Spleen (tissue), 11 donors: ENCODE measurements at regions not wholly inside any gene's neighbourhood (a gene's known extent, or its start where the extent isn't known, plus 50 kb on each side); places are given as distances from the start of the nearest gene placed in this dataset.

Experiments used
- DNase-seq: peaks from one replicate; pipeline ENCODE4 v3.0.0-alpha.2; 2020
- H3K27ac ChIP-seq, 8 donors: fragments of 200-600 bp; sonication (generic) in 7 of 8; 1 replicate in 4 of 8; 2 replicates in 4 of 8; pipeline versions ENCODE4 v1.5.0 to v1.8.0; 2016 to 2021; ENCODE audit warnings: inconsistent platforms in 4 of 8, mild to moderate bottlenecking in 4 of 8, moderate library complexity in 1 of 8
- H3K27me3 ChIP-seq, 7 donors: fragments of 200-600 bp; sonication (generic) in 6 of 7; replicated peaks in 1 of 7; 1 replicate in 4 of 7; 2 replicates in 3 of 7; pipeline versions ENCODE4 v1.5.0 to v1.8.0; 2016 to 2021; ENCODE audit warnings: inconsistent platforms in 3 of 7, mild to moderate bottlenecking in 1 of 7
- H3K36me3 ChIP-seq, 6 donors: fragments of 200-600 bp; sonication (generic) in 5 of 6; 1 replicate in 4 of 6; 2 replicates in 2 of 6; pipeline versions ENCODE4 v1.5.0 to v1.8.0; 2016 to 2021; ENCODE audit warnings: inconsistent platforms in 2 of 6
- H3K4me1 ChIP-seq, 6 donors: fragments of 200-600 bp; sonication (generic) in 5 of 6; 1 replicate in 3 of 6; 2 replicates in 3 of 6; pipeline versions ENCODE4 v1.5.0 to v1.8.0; 2016 to 2021; ENCODE audit warnings: inconsistent platforms in 3 of 6
- H3K4me3 ChIP-seq, 8 donors: fragments of 200-600 bp; sonication (generic) in 7 of 8; 1 replicate in 4 of 8; 2 replicates in 4 of 8; pipeline versions ENCODE4 v1.5.0 to v1.8.0; 2016 to 2021; ENCODE audit warnings: inconsistent platforms in 4 of 8, mild to moderate bottlenecking in 4 of 8, moderate library complexity in 2 of 8
- H3K9me3 ChIP-seq, 8 donors: fragments of 200-600 bp; sonication (generic) in 7 of 8; 1 replicate in 4 of 8; 2 replicates in 4 of 8; pipeline versions ENCODE4 v1.5.0 to v1.8.0; 2016 to 2021; ENCODE audit warnings: inconsistent platforms in 4 of 8
- CTCF ChIP-seq, 11 experiments: fragments of 200-600 bp in 7 of 11; fragments of 450-650 bp in 4 of 11; sonication (generic) in 4 of 11; IDR thresholded peaks in 8 of 11; conservative IDR thresholded peaks in 3 of 11; 1 replicate in 7 of 11; 2 replicates in 4 of 11; pipeline versions ENCODE4 v1.4.0 to v1.8.0; 2016 to 2021; ENCODE audit warnings: antibody characterized with exemption in 11 of 11, inconsistent platforms in 4 of 11, mild to moderate bottlenecking in 1 of 11
- POLR2A ChIP-seq, 3 donors: fragments of 450-650 bp; IDR thresholded peaks; one replicate each; pipeline ENCODE4 v1.5.1; 2017; ENCODE audit warnings: antibody characterized with exemption in 3 of 3, mild to moderate bottlenecking in 1 of 3
- POLR2AphosphoS5 ChIP-seq, 3 donors: sonication (generic); formaldehyde crosslinking; IDR thresholded peaks; one replicate each; pipeline ENCODE4 v1.5.1; 2017; ENCODE audit warnings: antibody characterized with exemption in 3 of 3
- WGBS, 5 donors: extraction: QIAGEN DNeasy Blood & Tissue Kit in 3 of 5; methylation state at CpG; one replicate each; pipeline versions ENCODE4 v1.1.5 to v1.1.7; 2013 to 2018; 5-methylcytosine and 5-hydroxymethylcytosine counted together
- intact Hi-C: fragments of 100-400 bp; cut with DNase I; formaldehyde crosslinking; loops from one replicate; pipeline ENCODE4 v1.15.0; 2023; ENCODE audit warnings: low total_unique reads
- donor health status: healthy with polysubstance abuse.
- donor health status: DM: no; HTN: no; CAD: no; lungs with moderate emphysema.
- donor health status: DM: no; HTN: no; CAD: no.
- donor health status: Bipolar disorder and iron deficiency.
- donor health status: healthy.
- donor health status: DM: no; HTN: no; CAD: no.
- donor health status: DM: yes; HTN: yes; CAD: no.

- Histone ChIP-seq H3K27ac (no peak overlapping the region), H3K9me3 (peaks cover 0 to 4% (median 0%) of the 10 kb centered on the region in 8 donors), H3K36me3 (no peaks in the 10 kb centered on the region), H3K4me3 (no peak overlapping the region), H3K4me1 (no peaks in the 10 kb centered on the region), H3K27me3 (no peaks in the 10 kb centered on the region)
- TF ChIP-seq CTCF (IDR thresholded peaks at IDR 0.05 in 8 of 11, conservative IDR thresholded peaks at IDR 0.05 in 3 of 11) (no peak), POLR2A (IDR thresholded peaks at IDR 0.05) (no peak), POLR2AphosphoS5 (IDR thresholded peaks at IDR 0.05) (no peak)
- intact Hi-C loops: no loop called here
- 52 to 75% (median 71%) methylated on average over 1 of the region's 1 CpG for WGBS, 5 donors
- DNase-seq: no peak
Observed at GRCh38 chr7:81415181-81415580, 354.7 kb downstream of the HGF start.

- intact Hi-C loops: no loop called here
- DNase-seq: no peak
- no peak for TF ChIP-seq POLR2AphosphoS5 (IDR thresholded peaks at IDR 0.05)
- TF ChIP-seq POLR2A (IDR thresholded peaks at IDR 0.05): no peak
- no peak for TF ChIP-seq CTCF (IDR thresholded peaks at IDR 0.05 in 8 of 11, conservative IDR thresholded peaks at IDR 0.05 in 3 of 11)
- no peak overlapping the region for H3K27ac ChIP-seq
- no peaks in the 10 kb centered on the region for H3K27me3 ChIP-seq
- no peaks in the 10 kb centered on the region for H3K4me1 ChIP-seq
- 59 to 73% (median 63%) methylated on average over 3 of the region's 3 CpGs for WGBS, 5 donors
- no peak overlapping the region for H3K4me3 ChIP-seq
- no peaks in the 10 kb centered on the region for H3K36me3 ChIP-seq
- H3K9me3 ChIP-seq: peaks cover 0 to 4% (median 0%) of the 10 kb centered on the region in 8 donors
Observed at GRCh38 chr7:81414411-81414810, 355.4 kb downstream of the HGF start.

GRCh38 chr7:81410471-81411117, 359.3 kb downstream of the HGF start:
- H3K27me3 ChIP-seq: no peaks in the 10 kb centered on the region
- intact Hi-C loops: no loop called here
- H3K36me3 ChIP-seq: no peaks in the 10 kb centered on the region
- H3K9me3 ChIP-seq: peaks cover 0 to 4% (median 0%) of the 10 kb centered on the region in 8 donors
- TF ChIP-seq POLR2AphosphoS5 (IDR thresholded peaks at IDR 0.05): no peak
- no peak for TF ChIP-seq POLR2A (IDR thresholded peaks at IDR 0.05)
- no peak for TF ChIP-seq CTCF (IDR thresholded peaks at IDR 0.05 in 8 of 11, conservative IDR thresholded peaks at IDR 0.05 in 3 of 11)
- no peak for DNase-seq
- H3K27ac ChIP-seq: no peak overlapping the region
- no peaks in the 10 kb centered on the region for H3K4me1 ChIP-seq
- 71 to 80% (median 78%) methylated on average over 6 of the region's 6 CpGs for WGBS, 5 donors
- H3K4me3 ChIP-seq: no peak overlapping the region

- Histone ChIP-seq H3K4me1 (no peaks in the 10 kb centered on the region), H3K36me3 (no peaks in the 10 kb centered on the region), H3K27ac (no peak overlapping the region), H3K4me3 (no peak overlapping the region), H3K9me3 (peaks cover 0 to 4% (median 0%) of the 10 kb centered on the region in 8 donors), H3K27me3 (no peaks in the 10 kb centered on the region)
- TF ChIP-seq POLR2AphosphoS5 (IDR thresholded peaks at IDR 0.05) (no peak), POLR2A (IDR thresholded peaks at IDR 0.05) (no peak), CTCF (IDR thresholded peaks at IDR 0.05 in 8 of 11, conservative IDR thresholded peaks at IDR 0.05 in 3 of 11) (no peak)
- intact Hi-C loops: no loop called here
- no peak for DNase-seq
- 78 to 94% (median 87%) methylated on average over 2 of the region's 2 CpGs for WGBS, 5 donors
Observed at GRCh38 chr7:81408728-81409127, 361.1 kb downstream of the HGF start.
